CD4-positive, alpha-beta T cell treated with Interleukin-15 for 4 hours (primary cell): ENCODE measurements at regions not wholly inside any gene's neighbourhood (a gene's known extent, or its start where the extent isn't known, plus 50 kb on each side); places are given as distances from the start of the nearest gene placed in this dataset.

Experiments
- DNase-seq: peaks from one replicate; pipeline ENCODE4 v3.0.0-alpha.2; 2020; ENCODE audit warnings: low spot score

DNA sequence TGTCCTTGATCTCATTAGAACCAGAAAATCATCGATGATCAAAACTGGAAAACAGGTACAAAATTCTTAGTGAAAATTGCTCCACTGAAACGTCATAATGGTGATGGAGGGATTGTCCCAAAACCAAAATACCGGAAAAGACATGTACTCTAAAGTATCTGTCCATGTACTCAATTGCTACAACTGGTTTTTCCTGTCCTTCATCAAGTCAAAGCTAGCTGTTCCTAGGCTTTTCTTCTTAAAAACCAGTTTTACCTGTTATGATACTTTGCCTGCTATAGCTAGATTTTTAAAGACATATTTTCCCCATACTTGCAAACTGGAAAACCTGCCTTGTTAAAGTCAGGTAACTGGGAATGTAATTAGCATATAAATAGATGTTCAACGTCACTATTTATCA is 50.5 kb upstream of the LRRC1 start:
- no peak for DNase-seq

DNA sequence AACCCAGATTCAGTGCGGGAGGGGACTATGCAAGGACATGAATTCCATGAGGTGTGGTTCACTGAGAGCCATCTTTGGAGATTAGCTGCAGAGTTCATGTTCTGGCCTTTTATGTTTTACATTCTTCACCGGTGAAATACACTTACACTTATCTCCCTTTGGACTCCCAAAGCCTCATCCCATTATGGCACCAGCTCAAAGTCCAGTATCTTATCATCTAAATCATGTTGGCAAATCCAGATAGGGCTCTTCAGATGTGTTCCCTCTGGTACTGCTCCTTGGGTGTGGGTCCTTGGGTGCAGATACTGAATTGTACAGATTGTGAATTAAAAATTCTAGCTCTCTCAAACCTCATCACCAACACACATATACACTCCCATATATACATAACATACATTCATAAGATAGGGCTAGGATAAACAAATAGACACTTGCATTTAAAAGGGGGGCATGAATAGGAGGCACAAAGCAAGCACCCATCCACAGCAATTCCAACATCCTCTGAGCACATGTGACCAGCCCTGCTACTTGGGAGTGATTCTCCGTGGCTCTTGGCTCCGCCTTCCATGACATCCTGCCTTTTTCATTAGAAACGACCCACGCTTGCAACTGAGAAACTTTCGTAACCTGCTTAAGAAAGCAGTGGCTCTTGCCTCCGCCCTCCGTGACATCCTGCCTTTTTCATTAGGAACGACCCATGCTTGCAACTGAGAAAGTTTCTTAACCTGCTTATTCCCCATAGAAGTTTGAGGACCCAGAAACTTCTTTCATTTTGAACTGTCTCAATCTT is 53.6 kb upstream of the LRRC1 start:
- no peak for DNase-seq

DNA sequence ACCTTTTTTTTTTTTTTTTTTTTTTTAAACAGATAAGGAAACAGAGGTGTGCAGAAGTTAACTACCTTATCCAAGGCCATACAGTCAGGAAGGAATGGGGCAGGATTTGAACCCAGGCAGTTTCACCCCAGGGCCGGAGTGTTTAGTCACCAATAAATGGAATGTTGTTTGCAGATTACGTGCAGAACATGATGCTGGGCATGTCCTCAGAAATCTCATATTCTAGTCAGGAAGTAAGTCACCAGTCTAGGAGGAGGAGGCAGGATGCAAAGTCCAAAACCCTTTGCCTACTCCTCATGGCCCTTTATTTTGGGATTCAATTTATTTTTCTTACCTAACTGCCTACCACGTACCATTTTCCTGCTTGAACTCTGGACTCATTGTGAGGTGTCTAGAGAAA is 57.1 kb upstream of the LRRC1 start:
- DNase-seq = no peak

DNA sequence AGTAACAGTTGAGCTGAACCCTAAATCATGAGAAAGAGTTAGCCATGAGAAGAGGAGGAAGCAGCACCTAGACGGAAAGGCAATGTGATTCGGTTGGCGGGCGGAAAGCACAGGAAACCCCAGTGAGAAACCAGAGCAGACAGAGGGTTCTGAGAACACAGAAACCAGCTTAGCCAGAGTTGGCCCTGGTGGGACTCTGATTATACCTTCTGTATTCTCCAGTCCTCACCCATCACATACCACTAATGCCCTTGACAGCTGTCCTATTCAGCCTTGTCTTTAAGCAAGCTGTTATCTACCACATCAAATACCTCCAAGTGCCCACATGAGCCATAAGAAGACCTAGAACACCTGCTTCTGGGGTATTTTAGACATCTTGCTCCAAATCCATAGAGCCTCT is 58.9 kb upstream of the LRRC1 start:
- peak; percentile 8 for DNase-seq

DNA sequence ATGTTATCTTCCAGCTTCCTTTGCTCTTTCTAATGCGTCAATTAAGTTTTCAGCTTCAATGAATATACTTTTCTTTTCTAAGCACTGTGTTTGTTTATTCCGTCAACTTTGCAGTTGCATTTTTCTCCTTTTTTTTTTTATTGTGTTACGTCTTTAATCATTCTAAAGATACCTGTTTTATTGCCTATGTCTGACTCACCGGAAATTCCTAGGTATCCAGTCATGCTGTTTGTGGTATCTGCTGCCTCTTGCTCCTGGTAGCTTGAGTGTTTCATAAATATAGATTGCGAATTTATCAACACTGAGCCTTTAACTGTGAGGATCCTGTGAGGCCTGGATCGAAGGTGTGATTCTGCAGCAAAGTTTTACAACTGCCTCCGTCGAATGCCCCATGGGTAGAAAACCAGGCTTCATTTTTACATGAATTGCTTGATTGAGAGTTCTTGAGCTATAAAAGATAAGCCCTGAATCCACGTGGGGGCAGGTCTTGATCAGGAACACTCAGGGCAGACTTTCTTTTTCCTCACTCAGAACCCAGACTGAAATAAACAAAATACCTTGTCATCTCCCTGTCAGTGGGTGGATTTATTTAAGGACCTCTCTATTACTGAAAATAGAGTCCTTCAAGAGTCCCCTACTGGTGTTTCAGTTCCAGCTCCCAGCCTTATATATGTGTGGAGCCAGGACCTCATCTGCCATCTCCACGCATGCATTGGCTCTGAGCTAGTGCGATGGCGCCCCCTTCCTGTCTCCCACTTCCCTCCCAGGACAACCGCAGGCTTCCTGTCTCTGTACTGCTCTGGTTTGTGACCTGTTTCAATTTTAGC is 60.1 kb upstream of the LRRC1 start:
- peak; percentile 1 for DNase-seq

DNA sequence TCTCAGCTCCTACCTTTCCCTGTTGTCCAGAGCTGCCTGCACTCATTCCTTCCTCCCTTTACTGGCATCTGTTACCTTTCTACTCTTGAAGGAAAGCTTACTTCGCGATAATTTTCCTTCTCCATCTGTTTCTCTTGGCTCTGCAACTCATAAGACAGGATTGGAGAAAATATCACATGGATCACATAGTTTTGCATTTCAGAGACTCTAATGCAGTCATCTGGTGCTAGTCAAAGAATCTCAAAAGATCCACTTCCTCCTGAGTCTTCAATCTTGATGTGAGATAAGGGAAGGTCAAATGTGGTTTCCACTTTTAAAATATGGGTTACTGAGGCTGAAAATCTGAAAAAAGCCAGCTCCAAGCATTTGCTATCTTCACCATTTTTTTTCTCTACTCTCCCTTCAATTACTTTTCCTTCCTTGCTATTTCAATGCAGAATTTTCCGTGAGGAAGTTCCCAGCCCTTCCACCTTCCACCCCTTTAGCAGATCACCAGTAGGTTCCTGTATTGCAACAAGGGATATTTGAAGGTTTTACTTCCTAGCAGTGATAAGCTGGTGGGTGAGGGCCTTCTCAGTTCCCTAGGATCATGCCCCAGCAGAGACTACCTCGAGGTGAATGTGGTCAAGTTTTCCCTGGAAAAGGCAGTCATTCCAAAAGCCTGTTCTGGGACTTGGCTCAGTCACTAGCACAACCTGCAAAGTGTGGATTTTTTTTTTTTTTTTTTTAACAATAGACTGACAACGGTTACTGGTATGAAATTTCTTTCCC is 62.8 kb upstream of the LRRC1 start:
- no peak for DNase-seq

DNA sequence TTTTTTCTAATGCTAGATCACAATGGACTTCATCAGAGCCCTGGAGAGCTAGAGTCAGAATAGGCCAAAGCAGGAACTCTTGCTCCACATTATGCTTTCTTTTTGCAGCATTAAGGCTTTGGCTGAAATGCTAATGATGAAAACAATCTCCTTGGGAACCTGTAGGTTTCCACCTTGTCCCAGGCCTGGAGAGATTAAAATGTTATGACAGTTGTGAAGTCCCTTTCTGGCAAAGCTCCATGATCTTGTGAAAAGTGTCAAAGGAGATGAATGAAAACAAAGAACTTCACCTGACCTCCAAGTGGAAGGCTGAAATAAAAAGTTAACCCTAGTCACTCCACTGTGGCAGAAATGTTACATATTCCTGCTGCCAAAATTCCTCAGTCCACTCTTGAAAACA is 64.0 kb upstream of the LRRC1 start:
- DNase-seq = no peak

DNA sequence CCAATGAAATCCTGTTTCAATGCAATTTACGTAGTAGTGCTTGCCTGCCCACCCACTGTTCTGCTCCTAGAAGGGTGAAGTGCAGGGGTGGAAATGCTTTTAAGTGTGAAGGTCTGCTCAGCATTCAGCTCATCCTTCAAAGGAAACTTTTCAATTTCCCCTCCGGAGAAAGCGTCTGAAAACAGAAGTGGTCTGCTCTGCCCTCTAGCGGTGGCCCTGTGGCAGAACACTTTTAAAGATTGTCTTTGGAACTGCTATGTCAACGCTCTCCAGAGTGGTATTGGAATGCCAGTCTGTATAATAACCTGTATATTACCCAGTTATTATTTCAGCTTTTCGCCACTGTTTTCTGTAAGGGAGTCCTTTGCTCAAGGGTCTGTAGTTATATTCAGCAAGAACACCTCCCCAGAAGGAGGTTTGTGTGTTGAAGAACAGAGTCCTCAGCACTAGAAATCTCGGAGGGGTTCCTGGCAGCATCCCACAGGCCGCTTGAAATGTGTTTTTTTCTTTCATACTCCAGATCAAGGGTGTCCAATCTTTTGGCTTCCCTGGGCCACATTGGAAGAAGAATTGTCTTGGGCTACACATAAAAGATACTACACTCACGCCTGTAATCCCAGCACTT is 63.1 kb upstream of the KLHL31 start:
- peak; percentile 57 for DNase-seq

DNA sequence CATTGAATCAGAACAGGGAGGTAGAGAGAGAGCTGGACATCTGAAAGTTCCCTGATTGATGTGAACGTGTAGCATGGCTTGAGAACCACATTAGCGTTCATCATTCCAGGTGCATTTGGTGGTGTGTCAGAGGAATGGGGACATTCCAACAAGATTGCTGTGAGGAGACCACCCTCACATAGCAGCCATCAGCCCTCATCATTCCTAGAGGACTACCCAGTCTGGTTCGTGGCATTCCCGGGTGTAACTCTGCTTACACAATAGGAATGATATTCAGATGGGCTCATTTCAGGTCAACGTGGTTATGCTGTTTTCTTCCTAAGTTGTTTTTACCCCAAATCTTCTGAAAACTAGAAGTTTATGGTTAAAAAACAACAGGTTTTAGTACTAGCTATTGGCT is 62.2 kb upstream of the KLHL31 start:
- DNase-seq = no peak

DNA sequence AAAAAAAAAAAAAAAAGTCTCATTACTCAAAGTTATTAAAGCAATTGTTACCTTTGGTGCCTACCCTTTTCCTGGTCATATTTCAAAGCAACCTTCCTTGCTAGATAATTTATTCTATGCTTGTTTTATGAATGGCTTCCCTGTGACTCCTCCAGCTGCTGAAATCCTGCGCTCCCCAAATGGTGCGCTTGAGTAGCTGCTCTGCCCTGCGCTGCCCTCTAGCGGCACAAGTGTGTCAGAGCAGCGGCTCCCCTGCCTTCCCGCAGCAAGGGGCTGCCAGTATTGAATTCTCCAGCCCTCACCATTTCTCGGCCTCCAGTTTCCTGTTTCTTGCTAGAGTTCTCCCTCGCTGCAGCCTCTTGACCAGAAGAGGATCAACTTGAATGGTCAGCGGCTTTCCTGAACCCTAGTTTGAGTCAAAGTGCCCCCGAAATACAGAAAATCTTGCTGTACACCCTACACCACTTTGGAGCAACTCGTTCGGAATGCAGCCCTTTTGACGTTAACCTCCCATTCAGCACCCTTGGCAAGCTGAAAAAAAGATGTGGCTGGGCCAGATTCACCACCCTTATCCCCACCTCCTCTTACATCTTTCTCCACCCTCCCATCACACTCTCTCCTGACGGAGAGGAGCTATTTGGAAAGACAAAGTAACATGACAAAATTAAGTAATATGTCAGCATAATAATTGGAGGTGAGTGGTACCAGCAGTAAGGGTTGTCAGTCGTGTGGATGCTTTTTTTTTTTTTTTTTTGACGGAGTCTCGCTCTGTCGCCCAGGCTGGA is 60.4 kb upstream of the KLHL31 start:
- DNase-seq = peak; percentile 73

DNA sequence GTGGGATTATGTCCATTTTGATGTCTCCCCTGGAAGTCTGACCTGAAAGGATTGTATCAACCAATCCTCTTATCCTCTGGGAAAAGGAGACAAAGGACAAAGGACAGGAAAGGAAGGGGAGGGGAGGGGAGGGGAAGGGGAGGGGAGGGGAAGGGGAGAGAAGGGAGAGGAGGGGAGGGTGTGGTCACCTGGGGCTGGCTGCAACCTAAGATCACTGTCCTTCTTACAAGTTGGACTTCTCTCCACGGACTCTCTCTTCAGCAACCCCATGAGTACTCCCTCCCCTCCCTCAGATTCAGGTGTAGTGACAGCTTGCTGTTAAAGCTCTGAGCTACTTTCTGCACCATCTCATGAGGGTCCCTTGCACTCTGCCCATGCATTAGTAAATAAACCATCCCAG is 58.9 kb upstream of the KLHL31 start:
- no peak for DNase-seq

DNA sequence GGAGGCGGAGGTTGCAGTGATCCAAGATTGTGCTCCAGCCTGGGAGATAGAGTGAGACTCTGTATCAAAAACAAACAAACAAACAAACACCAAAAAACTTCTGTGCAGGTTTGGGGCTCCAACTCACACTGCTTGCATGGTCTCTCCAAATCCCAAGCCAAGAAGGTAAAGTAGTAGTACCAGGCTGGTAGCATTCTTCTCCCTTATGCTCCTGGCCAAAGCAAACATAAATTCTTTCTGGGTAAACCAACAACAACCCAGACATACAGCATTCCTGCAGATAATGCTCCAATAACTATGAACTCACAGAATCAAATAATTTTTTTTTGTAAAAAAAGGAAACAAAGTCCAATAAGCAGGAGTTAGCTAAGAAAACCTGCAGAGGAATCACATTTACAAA is 57.8 kb upstream of the KLHL31 start:
- no peak for DNase-seq

DNA sequence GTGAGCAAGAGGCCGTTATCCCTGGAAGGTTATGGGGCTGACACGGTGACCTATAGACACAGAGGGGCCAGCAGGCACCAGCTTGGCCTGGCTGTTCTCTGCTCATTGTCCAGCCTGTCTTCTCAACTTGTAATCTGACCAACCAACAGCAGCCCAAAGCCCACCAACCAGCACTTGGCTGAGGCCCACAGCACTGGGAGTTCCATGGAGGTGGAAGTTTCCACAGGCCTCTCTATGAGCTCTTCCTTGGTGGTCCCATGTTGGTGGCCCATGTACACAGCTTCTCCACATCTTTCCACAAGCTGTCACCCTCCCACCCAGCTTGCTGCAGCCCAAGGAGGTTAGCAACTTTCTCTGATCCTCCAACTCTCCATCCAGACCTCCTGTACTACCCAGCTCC is 56.2 kb upstream of the KLHL31 start:
- no peak for DNase-seq

DNA sequence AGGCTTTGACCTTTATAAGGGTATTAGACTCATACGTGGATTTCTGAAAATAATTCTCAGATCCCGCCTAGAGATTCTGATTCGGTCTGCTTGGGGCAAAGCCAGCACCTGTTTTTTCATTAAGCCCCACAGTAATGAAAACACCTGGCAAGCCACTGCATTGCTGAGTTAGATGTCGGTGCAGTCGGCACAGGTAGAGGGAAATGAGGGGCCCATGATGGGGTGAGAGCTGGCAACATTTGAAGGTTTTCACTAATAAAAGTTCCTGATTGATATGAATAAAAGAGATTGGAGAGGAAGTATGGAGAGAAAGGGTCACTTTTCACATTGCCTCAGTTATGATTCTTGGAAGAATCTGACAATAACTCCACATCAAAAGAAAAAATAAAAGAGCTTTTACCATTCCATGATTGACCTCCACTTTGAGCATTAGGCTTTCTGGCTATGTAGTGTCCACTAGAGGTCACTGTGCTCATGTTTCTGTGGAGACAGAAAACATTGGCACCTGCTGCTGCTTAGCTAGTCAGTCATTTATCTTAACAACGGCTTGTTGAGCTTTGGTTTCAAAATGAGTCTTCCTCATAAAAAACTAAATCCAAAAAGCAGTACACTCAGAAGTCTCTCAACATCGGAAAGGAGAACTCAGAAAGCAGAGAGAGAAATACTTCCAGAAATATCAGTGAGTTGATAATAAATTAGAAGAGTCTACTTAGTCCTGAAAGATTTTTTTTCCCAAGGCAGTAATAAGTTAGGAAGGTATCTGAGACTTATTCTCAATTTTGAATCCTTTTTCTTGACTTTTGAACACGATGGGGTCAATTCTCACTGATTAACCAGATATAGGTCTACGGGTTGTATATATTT is 53.3 kb upstream of the KLHL31 start:
- peak; percentile 59 for DNase-seq

DNA sequence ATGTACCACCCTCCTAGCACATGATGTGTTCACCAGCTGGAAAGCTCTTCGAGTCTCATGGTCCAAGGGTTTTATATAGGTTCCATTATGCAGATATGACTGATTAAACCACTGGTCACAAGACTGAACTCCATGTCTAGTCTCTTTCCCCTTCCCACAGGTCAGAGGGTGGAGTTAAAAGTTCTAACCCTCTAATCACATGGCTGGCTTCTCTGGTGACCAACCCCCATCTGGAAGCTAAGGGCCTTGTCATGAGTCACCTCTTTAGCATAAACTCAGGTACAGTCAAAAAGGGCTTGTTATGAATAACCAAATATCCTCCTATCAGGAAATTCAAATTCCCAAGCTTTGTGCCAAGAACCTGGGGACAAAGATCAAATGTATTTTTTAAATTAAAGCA is 52.0 kb upstream of the KLHL31 start:
- DNase-seq = no peak

DNA sequence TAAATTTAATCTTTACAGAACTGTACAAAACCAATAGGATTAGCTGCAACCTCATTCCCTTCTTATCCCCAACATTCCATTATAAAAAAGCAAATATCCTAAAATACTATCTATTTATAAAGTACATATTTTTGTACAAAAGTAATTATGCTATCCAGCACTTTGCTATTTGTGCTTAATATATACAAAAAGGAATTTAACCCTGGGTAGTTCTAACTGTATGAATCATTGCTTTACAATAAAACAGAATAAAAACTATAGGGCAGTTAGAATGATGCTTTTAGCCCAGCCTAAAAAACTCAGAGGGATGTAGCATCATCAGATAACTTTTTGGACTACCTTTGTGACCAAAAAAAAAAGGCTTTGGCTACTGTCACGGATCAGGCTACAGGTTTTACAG is 49.9 kb upstream of the KLHL31 start:
- no peak for DNase-seq
